Lower leg skin (tissue), 4 donors: ENCODE measurements at regions not wholly inside any gene's neighbourhood (a gene's known extent, or its start where the extent isn't known, plus 50 kb on each side); places are given as distances from the start of the nearest gene placed in this dataset.

Experiments
- DNase-seq, 2 donors: peaks; one replicate each; pipeline ENCODE4 v3.0.0-alpha.2; 2019; ENCODE audit warnings: low spot score in 2 of 2
- H3K4me3 ChIP-seq: fragments of 200-600 bp; sonication (generic); 2 replicates; pipeline ENCODE4 v1.5.1; 2017; ENCODE audit warnings: mild to moderate bottlenecking, low read depth; ENCODE audit not compliant: poor library complexity, severe bottlenecking
- CTCF ChIP-seq, 3 donors: fragments of 450-650 bp; IDR thresholded peaks; one replicate each; pipeline ENCODE4 v1.5.1; 2016; ENCODE audit warnings: antibody characterized with exemption in 3 of 3, mild to moderate bottlenecking in 3 of 3, moderate library complexity in 2 of 3
- POLR2A ChIP-seq, 2 donors: fragments of 450-650 bp; IDR thresholded peaks; one replicate each; pipeline ENCODE4 v1.6.1; 2016 to 2017; ENCODE audit warnings: antibody characterized with exemption in 2 of 2, mild to moderate bottlenecking in 1 of 2, moderate library complexity in 1 of 2
- WGBS, 2 donors: methylation state at CpG; one replicate each; pipeline ENCODE4 v1.1.5; 2018; 5-methylcytosine and 5-hydroxymethylcytosine counted together
- intact Hi-C: fragments of 100-400 bp; cut with DNase I; formaldehyde crosslinking; loops from one replicate; pipeline ENCODE4 v1.15.0; 2023; ENCODE audit warnings: low total_unique reads

GRCh38 chr18:40233931-40234616, 1721.0 kb upstream of the PIK3C3 start:
- no peak for DNase-seq
- intact Hi-C loops = loop anchor here (2.0 kb wide), 1 partner anchor 45 kb away; no protein-coding TSS in a partner anchor
- H3K4me3 ChIP-seq = no peak overlapping the region
- TF ChIP-seq CTCF (IDR thresholded peaks at IDR 0.05) (no peak), POLR2A (IDR thresholded peaks at IDR 0.05) (no peak)

GRCh38 chr18:40222776-40223175, 1732.3 kb upstream of the PIK3C3 start:
- TF ChIP-seq POLR2A (IDR thresholded peaks at IDR 0.05) = no peak
- no peak for TF ChIP-seq CTCF (IDR thresholded peaks at IDR 0.05)
- intact Hi-C loops = no loop called here
- H3K4me3 ChIP-seq = no peak overlapping the region
- WGBS, 2 donors = 10 to 35% methylated on average over 1 of the region's 1 CpG
- no peak for DNase-seq

GRCh38 chr18:40216856-40217255, 1738.2 kb upstream of the PIK3C3 start:
- WGBS, 2 donors = 53 to 62% methylated on average over 1 of the region's 1 CpG

GRCh38 chr18:40215979-40216378, 1739.1 kb upstream of the PIK3C3 start:
- no peak for DNase-seq
- intact Hi-C loops = no loop called here
- WGBS, 2 donors = 50 to 54% methylated on average over 4 of the region's 4 CpGs
- TF ChIP-seq CTCF (IDR thresholded peaks at IDR 0.05) = no peak
- TF ChIP-seq POLR2A (IDR thresholded peaks at IDR 0.05) = no peak
- no peak overlapping the region for H3K4me3 ChIP-seq

More at GRCh38 chr18:40216856-40217255, 1738.2 kb upstream of the PIK3C3 start:
- H3K4me3 ChIP-seq = no peak overlapping the region
- no peak for DNase-seq
- TF ChIP-seq POLR2A (IDR thresholded peaks at IDR 0.05) (no peak), CTCF (IDR thresholded peaks at IDR 0.05) (no peak)
- intact Hi-C loops = no loop called here

- TF ChIP-seq POLR2A (IDR thresholded peaks at IDR 0.05) (no peak), CTCF (IDR thresholded peaks at IDR 0.05) (no peak)
- no peak overlapping the region for H3K4me3 ChIP-seq
- no peak for DNase-seq
- WGBS, 2 donors = 81 to 84% methylated on average over 1 of the region's 1 CpG
- intact Hi-C loops = no loop called here
Observed at GRCh38 chr18:40210696-40211095, 1744.3 kb upstream of the PIK3C3 start.

GRCh38 chr18:40208958-40209357, 1746.1 kb upstream of the PIK3C3 start:
- WGBS, 2 donors = 33 to 80% methylated on average over 2 of the region's 2 CpGs
- intact Hi-C loops = no loop called here

More at GRCh38 chr18:40208958-40209357, 1746.1 kb upstream of the PIK3C3 start:
- no peak for DNase-seq
- TF ChIP-seq POLR2A (IDR thresholded peaks at IDR 0.05) (no peak), CTCF (IDR thresholded peaks at IDR 0.05) (no peak)
- H3K4me3 ChIP-seq = no peak overlapping the region
